BE2C (cell line): ENCODE measurements at regions not wholly inside any gene's neighbourhood (a gene's known extent, or its start where the extent isn't known, plus 50 kb on each side); places are given as distances from the start of the nearest gene placed in this dataset.

Source experiments
- DNase-seq: peaks from one replicate; pipeline ENCODE4 v3.0.0-alpha.2; 2020
- H3K27me3 ChIP-seq: fragments of 250-450 bp; sonication (Bioruptor Pico); 2 replicates; pipeline ENCODE4 v1.5.1; 2020; ENCODE audit warnings: mild to moderate bottlenecking
- H3K36me3 ChIP-seq: fragments of 250-450 bp; sonication (Bioruptor Pico); 2 replicates; pipeline ENCODE4 v1.5.1; 2020; ENCODE audit warnings: mild to moderate bottlenecking
- H3K4me1 ChIP-seq: fragments of 250-450 bp; sonication (Bioruptor Pico); 2 replicates; pipeline ENCODE4 v1.5.1; 2020
- H3K4me3 ChIP-seq: 2 replicates; pipeline ENCODE4 v1.5.1; 2011; ENCODE audit warnings: low read depth, low read length
- H3K9me3 ChIP-seq: fragments of 250-450 bp; sonication (Bioruptor Pico); 2 replicates; pipeline ENCODE4 v1.5.1; 2020
- CTCF ChIP-seq: IDR thresholded peaks from 2 replicates; pipeline ENCODE4 v1.5.1; 2012; ENCODE audit warnings: mild to moderate bottlenecking, low read depth, low read length

- Histone ChIP-seq H3K27me3 (no peaks in the 10 kb centered on the region), H3K9me3 (no peaks in the 10 kb centered on the region), H3K36me3 (no peaks in the 10 kb centered on the region), H3K4me3 (no peak overlapping the region), H3K4me1 (no peaks in the 10 kb centered on the region)
- no peak for TF ChIP-seq CTCF
- DNase-seq: no peak
Measured at GRCh38 chr18:76572518-76573247, 77.6 kb upstream of the ZNF516 start.

GRCh38 chr18:76571689-76572088 lies 76.6 kb upstream of the ZNF516 start:
- H3K27me3 ChIP-seq: no peaks in the 10 kb centered on the region
- H3K4me3 ChIP-seq: no peak overlapping the region
- H3K4me1 ChIP-seq: no peaks in the 10 kb centered on the region
- no peaks in the 10 kb centered on the region for H3K9me3 ChIP-seq
- DNase-seq: no peak
- no peak for TF ChIP-seq CTCF
- H3K36me3 ChIP-seq: no peaks in the 10 kb centered on the region

GRCh38 chr18:76570856-76571255 lies 75.8 kb upstream of the ZNF516 start:
- Histone ChIP-seq H3K36me3 (no peaks in the 10 kb centered on the region), H3K4me1 (no peaks in the 10 kb centered on the region), H3K4me3 (no peak overlapping the region), H3K9me3 (no peaks in the 10 kb centered on the region), H3K27me3 (no peaks in the 10 kb centered on the region)
- TF ChIP-seq CTCF: no peak
- no peak for DNase-seq

GRCh38 chr18:76569644-76570419 lies 74.8 kb upstream of the ZNF516 start:
- no peak for TF ChIP-seq CTCF
- H3K4me1 ChIP-seq: no peaks in the 10 kb centered on the region; the same call in 1 of the 2 replicates
- H3K9me3 ChIP-seq: no peaks in the 10 kb centered on the region
- no peak overlapping the region for H3K4me3 ChIP-seq
- H3K27me3 ChIP-seq: no peaks in the 10 kb centered on the region
- no peak for DNase-seq
- H3K36me3 ChIP-seq: no peaks in the 10 kb centered on the region

GRCh38 chr18:76568731-76569130 lies 73.7 kb upstream of the ZNF516 start:
- TF ChIP-seq CTCF: no peak
- Histone ChIP-seq H3K36me3 (no peaks in the 10 kb centered on the region), H3K9me3 (no peaks in the 10 kb centered on the region), H3K27me3 (no peaks in the 10 kb centered on the region), H3K4me3 (no peak overlapping the region), H3K4me1 (no peaks in the 10 kb centered on the region; the same call in 1 of the 2 replicates)
- DNase-seq: no peak
